ENCODE measurements at regions not wholly inside any gene's neighbourhood (a gene's known extent, or its start where the extent isn't known, plus 50 kb on each side); places are given as distances from the start of the nearest gene placed in this dataset.

GRCh38 chr11:45476126-45476525, 189.3 kb downstream of the CHST1 start:
- TF ChIP-seq CTCF (IDR thresholded peaks at IDR 0.05), result no peak
- no peak for TF ChIP-seq POLR2A (IDR thresholded peaks at IDR 0.05)

Data from stomach (tissue), 4 donors.